Parathyroid adenoma (tissue), 2 donors: ENCODE measurements at regions not wholly inside any gene's neighbourhood (a gene's known extent, or its start where the extent isn't known, plus 50 kb on each side); places are given as distances from the start of the nearest gene placed in this dataset.

ENCODE experiments used
- H2AFZ ChIP-seq: fragments of 300-600 bp; sonication (generic); one replicate; pipeline ENCODE4 v1.7.0; 2017; ENCODE audit warnings: antibody characterized with exemption, mild to moderate bottlenecking
- H3K27ac ChIP-seq: fragments of 300-600 bp; sonication (generic); one replicate; pipeline ENCODE4 v1.7.0; 2017
- H3K27me3 ChIP-seq: fragments of 300-600 bp; sonication (generic); one replicate; pipeline ENCODE4 v1.7.0; 2017; ENCODE audit warnings: low read length; ENCODE audit not compliant: control insufficient read depth, insufficient read depth
- H3K36me3 ChIP-seq: fragments of 300-600 bp; sonication (generic); one replicate; pipeline ENCODE4 v1.7.0; 2017; ENCODE audit warnings: low read length; ENCODE audit not compliant: control insufficient read depth, insufficient read depth
- H3K4me1 ChIP-seq: fragments of 300-600 bp; sonication (generic); one replicate; pipeline ENCODE4 v1.7.0; 2017; ENCODE audit warnings: control low read depth
- H3K4me2 ChIP-seq: fragments of 300-600 bp; sonication (generic); one replicate; pipeline ENCODE4 v1.7.0; 2017; ENCODE audit warnings: low read length
- H3K4me3 ChIP-seq: fragments of 300-600 bp; sonication (generic); one replicate; pipeline ENCODE4 v1.7.0; 2017; ENCODE audit warnings: low read depth, low read length
- H3K79me2 ChIP-seq: fragments of 300-600 bp; sonication (generic); one replicate; pipeline ENCODE4 v1.7.0; 2017; ENCODE audit warnings: control low read depth
- H3K9ac ChIP-seq: fragments of 300-600 bp; sonication (generic); one replicate; pipeline ENCODE4 v1.7.0; 2017; ENCODE audit warnings: mild to moderate bottlenecking
- H3K9me3 ChIP-seq: fragments of 300-600 bp; sonication (generic); one replicate; pipeline ENCODE4 v1.7.0; 2017; ENCODE audit warnings: low read length; ENCODE audit not compliant: control insufficient read depth
- TF ChIP-seq, protein P1 (sequence below): fragments of 300-600 bp; sonication (generic); IDR thresholded peaks from one replicate; pipeline ENCODE4 v1.7.0; 2017; ENCODE audit warnings: antibody characterized with exemption, mild to moderate bottlenecking
- donor health status: primary hyperparathyroidism.

DNA sequence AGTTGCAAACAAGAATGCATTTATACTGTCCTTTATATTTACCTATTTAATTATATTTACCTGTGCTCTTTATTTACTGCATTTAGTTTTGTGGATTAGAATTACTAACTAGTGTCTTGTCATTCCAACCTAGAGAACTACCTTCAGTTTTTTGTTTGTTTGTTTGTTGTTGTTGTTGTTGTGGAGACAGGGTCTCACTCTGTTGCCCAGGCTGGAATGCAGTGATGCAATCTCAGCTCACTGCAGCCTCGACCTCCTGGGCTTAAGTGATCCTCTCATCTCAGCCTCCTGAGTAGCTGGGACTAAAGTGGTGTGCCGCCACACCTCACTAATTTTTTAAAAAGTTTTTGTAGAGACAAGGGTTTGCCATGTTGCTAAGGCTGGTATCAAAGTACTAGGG lies 156.4 kb upstream of the AKR1E2 start:
- H3K4me2 ChIP-seq, result no peak overlapping the region
- no peak overlapping the region for H3K27ac ChIP-seq
- no peak overlapping the region for H2AFZ ChIP-seq
- H3K9me3 ChIP-seq, result no peaks in the 10 kb centered on the region
- no peak overlapping the region for H3K9ac ChIP-seq
- H3K27me3 ChIP-seq, result no peaks in the 10 kb centered on the region
- no peaks in the 10 kb centered on the region for H3K4me1 ChIP-seq
- H3K79me2 ChIP-seq, result no peaks in the 10 kb centered on the region
- TF ChIP-seq, protein P1, sequence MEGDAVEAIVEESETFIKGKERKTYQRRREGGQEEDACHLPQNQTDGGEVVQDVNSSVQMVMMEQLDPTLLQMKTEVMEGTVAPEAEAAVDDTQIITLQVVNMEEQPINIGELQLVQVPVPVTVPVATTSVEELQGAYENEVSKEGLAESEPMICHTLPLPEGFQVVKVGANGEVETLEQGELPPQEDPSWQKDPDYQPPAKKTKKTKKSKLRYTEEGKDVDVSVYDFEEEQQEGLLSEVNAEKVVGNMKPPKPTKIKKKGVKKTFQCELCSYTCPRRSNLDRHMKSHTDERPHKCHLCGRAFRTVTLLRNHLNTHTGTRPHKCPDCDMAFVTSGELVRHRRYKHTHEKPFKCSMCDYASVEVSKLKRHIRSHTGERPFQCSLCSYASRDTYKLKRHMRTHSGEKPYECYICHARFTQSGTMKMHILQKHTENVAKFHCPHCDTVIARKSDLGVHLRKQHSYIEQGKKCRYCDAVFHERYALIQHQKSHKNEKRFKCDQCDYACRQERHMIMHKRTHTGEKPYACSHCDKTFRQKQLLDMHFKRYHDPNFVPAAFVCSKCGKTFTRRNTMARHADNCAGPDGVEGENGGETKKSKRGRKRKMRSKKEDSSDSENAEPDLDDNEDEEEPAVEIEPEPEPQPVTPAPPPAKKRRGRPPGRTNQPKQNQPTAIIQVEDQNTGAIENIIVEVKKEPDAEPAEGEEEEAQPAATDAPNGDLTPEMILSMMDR, result no peak
- H3K36me3 ChIP-seq, result no peaks in the 10 kb centered on the region
- H3K4me3 ChIP-seq, result no peak overlapping the region

DNA sequence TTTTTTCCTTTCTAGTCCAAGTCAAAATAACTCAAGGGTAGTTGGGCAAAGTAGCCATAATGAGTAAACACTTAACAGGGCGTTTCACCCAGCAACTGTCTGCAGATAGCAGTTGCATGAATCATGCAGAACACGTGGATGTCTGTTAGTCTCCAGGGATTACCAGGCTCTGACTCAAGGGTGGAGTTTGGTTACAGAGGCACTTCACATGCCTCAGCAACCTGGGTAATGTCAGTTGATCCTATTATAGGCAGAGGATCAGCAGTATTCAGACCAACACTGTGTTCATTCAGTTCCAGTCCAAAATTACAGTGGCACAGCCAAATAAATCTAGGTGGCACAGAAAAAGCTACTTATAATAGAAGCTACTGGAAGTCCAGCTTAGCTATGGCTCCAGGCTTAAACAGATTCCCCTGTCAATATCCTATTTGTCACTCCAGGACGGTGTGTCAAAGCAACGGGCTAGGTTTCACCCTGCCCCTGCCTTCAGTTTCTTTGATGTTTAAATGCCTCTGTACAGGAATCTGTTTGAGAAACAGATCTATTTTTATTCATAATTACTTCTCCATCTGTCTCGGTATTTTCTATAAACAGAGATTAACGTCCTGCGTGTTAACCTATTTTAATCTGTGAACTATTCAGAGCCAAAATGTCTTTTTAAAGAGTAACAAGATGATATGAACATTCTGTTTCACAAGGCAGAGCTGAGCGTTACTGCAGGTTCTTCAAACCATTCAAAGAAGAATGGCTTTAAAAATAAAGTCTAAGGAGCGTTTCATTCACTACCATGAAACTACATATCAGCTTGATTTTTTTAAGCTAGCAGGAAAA lies 162.6 kb upstream of the AKR1E2 start:
- no peak overlapping the region for H2AFZ ChIP-seq
- no peak overlapping the region for H3K4me3 ChIP-seq
- H3K27me3 ChIP-seq, result no peaks in the 10 kb centered on the region
- H3K9me3 ChIP-seq, result no peaks in the 10 kb centered on the region
- no peaks in the 10 kb centered on the region for H3K4me1 ChIP-seq
- H3K27ac ChIP-seq, result no peak overlapping the region
- no peak overlapping the region for H3K4me2 ChIP-seq
- no peaks in the 10 kb centered on the region for H3K36me3 ChIP-seq
- TF ChIP-seq, protein P1, result no peak
- H3K79me2 ChIP-seq, result no peaks in the 10 kb centered on the region
- H3K9ac ChIP-seq, result no peak overlapping the region

DNA sequence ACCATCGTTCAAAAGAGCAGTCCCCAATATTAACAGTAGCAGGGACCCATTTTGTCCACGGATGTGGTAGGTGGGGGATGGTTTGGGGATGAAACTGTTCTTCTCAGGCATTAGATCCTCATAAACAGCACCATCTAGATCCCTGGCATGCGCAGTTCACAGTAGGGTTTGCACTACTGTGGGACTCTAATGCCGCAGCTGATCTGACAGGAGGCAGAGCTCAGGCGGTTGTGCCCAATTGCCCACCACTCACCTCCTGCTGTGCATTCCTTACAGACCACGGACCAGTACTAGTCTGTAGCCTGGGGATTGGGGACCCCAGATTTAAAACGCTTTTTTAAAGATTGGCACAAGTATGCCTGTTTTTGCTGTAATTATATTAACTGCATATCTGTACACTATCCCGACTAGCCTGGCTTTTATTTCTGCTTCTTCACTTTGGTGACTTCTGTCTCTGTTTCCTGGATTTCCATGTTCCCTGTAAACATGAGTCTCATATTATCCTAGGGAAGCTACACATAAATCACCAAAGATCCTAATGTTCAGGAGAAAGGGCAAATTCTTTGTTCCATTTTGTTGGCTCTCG lies 163.3 kb upstream of the AKR1E2 start:
- Histone ChIP-seq H3K36me3 (no peaks in the 10 kb centered on the region), H3K9ac (no peak overlapping the region), H3K9me3 (no peaks in the 10 kb centered on the region), H3K79me2 (no peaks in the 10 kb centered on the region), H3K4me1 (no peaks in the 10 kb centered on the region), H3K4me3 (no peak overlapping the region), H3K4me2 (no peak overlapping the region), H2AFZ (no peak overlapping the region), H3K27ac (no peak overlapping the region), H3K27me3 (no peaks in the 10 kb centered on the region)
- TF ChIP-seq, protein P1, result no peak

DNA sequence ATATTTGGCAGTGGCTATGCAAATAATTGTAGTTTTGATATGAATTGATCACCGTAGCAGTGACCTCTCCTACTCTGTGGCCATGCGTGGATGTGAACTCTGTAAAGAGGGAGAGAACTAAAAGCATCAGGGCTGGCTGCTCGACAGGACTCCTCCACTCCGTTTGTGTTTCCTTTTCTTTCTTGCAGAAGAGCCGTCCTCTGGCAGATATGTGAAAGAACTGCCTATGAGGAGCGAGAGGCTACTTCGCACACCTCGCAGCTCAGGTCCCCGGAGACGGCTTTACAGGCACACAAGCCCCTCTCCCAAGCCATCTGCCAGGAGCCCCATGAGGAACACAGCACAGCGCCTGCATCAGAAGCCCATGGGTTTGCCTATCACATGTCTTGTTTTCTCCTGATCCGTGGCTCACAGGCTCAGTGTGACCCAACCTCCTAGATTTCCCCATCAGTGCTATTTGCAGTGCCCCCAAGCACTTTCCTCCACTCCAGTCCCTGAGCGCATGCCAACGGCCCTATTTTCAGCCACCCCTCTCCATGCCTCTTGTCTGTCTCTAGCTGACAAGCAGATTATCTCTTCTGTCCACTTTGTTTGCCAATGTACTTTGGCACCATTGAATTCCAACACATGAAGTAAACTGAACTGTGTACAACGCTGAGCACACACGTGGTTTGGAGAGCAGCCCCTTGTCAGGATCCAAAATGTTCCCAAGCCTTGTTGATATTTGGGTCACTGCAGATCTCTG lies 164.3 kb upstream of the AKR1E2 start:
- no peaks in the 10 kb centered on the region for H3K79me2 ChIP-seq
- no peaks in the 10 kb centered on the region for H3K36me3 ChIP-seq
- no peak overlapping the region for H3K9ac ChIP-seq
- TF ChIP-seq, protein P1, result no peak
- H3K27ac ChIP-seq, result no peak overlapping the region
- H3K9me3 ChIP-seq, result no peaks in the 10 kb centered on the region
- no peak overlapping the region for H3K4me3 ChIP-seq
- H3K4me1 ChIP-seq, result no peaks in the 10 kb centered on the region
- H2AFZ ChIP-seq, result no peak overlapping the region
- no peak overlapping the region for H3K4me2 ChIP-seq
- H3K27me3 ChIP-seq, result no peaks in the 10 kb centered on the region
